CD14-positive monocyte (primary cell): ENCODE measurements at regions not wholly inside any gene's neighbourhood (a gene's known extent, or its start where the extent isn't known, plus 50 kb on each side); places are given as distances from the start of the nearest gene placed in this dataset.

Experiments used
- DNase-seq, 3 donors: peaks; one replicate each; pipeline ENCODE4 v3.0.0-alpha.2; 2011 to 2022
- H2AFZ ChIP-seq: 2 replicates; pipeline ENCODE4 v1.6.0; 2012; ENCODE audit warnings: mild to moderate bottlenecking, low read depth, low read length, inconsistent platforms; ENCODE audit not compliant: insufficient read depth, poor library complexity, severe bottlenecking
- H3K27ac ChIP-seq, 2 donors: 1 replicate in 1 of 2; 2 replicates in 1 of 2; pipeline ENCODE4 v1.5.1; 2012 to 2013; ENCODE audit warnings: low read length in 2 of 2, control low read depth in 1 of 2, inconsistent platforms in 1 of 2, low read depth in 1 of 2, mild to moderate bottlenecking in 1 of 2
- H3K27me3 ChIP-seq, 2 donors: one replicate each; pipeline versions ENCODE4 v1.6.0 to v1.6.1; 2011 to 2013; ENCODE audit warnings: low read length in 2 of 2; ENCODE audit not compliant: control insufficient read depth in 2 of 2, insufficient read depth in 2 of 2
- H3K36me3 ChIP-seq, 2 donors: replicated peaks in 1 of 2; 1 replicate in 1 of 2; 2 replicates in 1 of 2; pipeline versions ENCODE4 v1.5.1 to v1.6.1; 2012 to 2013; ENCODE audit warnings: low read length in 2 of 2, control low read depth in 1 of 2, inconsistent platforms in 1 of 2, mild to moderate bottlenecking in 1 of 2; ENCODE audit not compliant: insufficient read depth in 2 of 2, control insufficient read depth in 1 of 2
- H3K4me1 ChIP-seq, 2 donors: 1 replicate in 1 of 2; 2 replicates in 1 of 2; pipeline versions ENCODE4 v1.5.1 to v1.6.1; 2012 to 2013; ENCODE audit warnings: low read length in 2 of 2, control low read depth in 1 of 2, inconsistent platforms in 1 of 2, mild to moderate bottlenecking in 1 of 2, moderate library complexity in 1 of 2; ENCODE audit not compliant: insufficient read depth in 2 of 2, control insufficient read depth in 1 of 2
- H3K4me2 ChIP-seq: replicated peaks from 2 replicates; pipeline ENCODE3; 2012; ENCODE audit warnings: low read length, moderate library complexity, mild to moderate bottlenecking; ENCODE audit not compliant: poor library complexity, severe bottlenecking; ENCODE audit errors: extremely low read depth
- H3K4me3 ChIP-seq, 3 experiments: fragments of 200-600 bp in 1 of 3; sonication (generic) in 1 of 3; replicated peaks in 1 of 3; 1 replicate in 2 of 3; 2 replicates in 1 of 3; pipeline ENCODE4 v1.5.1; 2011 to 2013; ENCODE audit warnings: low read length in 3 of 3, mild to moderate bottlenecking in 3 of 3, control low read depth in 2 of 3, low read depth in 2 of 3, inconsistent platforms in 1 of 3, moderate library complexity in 1 of 3
- H3K79me2 ChIP-seq: 2 replicates; pipeline ENCODE4 v1.6.0; 2012; ENCODE audit warnings: mild to moderate bottlenecking, control low read depth, inconsistent platforms, low read length, moderate library complexity; ENCODE audit not compliant: insufficient read depth
- H3K9ac ChIP-seq: 2 replicates; pipeline ENCODE4 v1.6.0; 2017; ENCODE audit warnings: low read length, mild to moderate bottlenecking; ENCODE audit not compliant: insufficient read depth, poor library complexity, severe bottlenecking
- H3K9me3 ChIP-seq, 2 donors: replicated peaks in 1 of 2; 1 replicate in 1 of 2; 2 replicates in 1 of 2; pipeline versions ENCODE4 v1.5.1 to v1.6.1; 2012 to 2013; ENCODE audit warnings: low read length in 2 of 2, control low read depth in 1 of 2; ENCODE audit not compliant: control insufficient read depth in 1 of 2, insufficient read depth in 1 of 2
- H4K20me1 ChIP-seq: 2 replicates; pipeline ENCODE4 v1.6.0; 2012; ENCODE audit warnings: mild to moderate bottlenecking, low read length, control low read depth, moderate library complexity; ENCODE audit not compliant: insufficient read depth
- H3K27ac Mint-ChIP-seq, 7 donors: one replicate each; pipeline ENCODE4 v1.8.0; 2020; ENCODE audit warnings: mild to moderate bottlenecking in 7 of 7, mixed read lengths in 7 of 7, moderate library complexity in 6 of 7, inconsistent platforms in 2 of 7
- H3K27me3 Mint-ChIP-seq, 3 donors: one replicate each; pipeline ENCODE4 v1.8.0; 2021 to 2022; ENCODE audit warnings: low read depth in 3 of 3, mild to moderate bottlenecking in 3 of 3, mixed read lengths in 3 of 3, moderate library complexity in 3 of 3, inconsistent platforms in 1 of 3
- H3K36me3 Mint-ChIP-seq, 2 donors: one replicate each; pipeline ENCODE4 v1.8.0; 2020; ENCODE audit warnings: mixed read lengths in 2 of 2, inconsistent platforms in 1 of 2, mild to moderate bottlenecking in 1 of 2
- H3K4me1 Mint-ChIP-seq: one replicate; pipeline ENCODE4 v1.8.0; 2020; ENCODE audit warnings: mild to moderate bottlenecking, mixed read lengths
- H3K4me3 Mint-ChIP-seq, 2 donors: one replicate each; pipeline ENCODE4 v1.8.0; 2020; ENCODE audit warnings: mild to moderate bottlenecking in 2 of 2, mixed read lengths in 2 of 2, moderate library complexity in 1 of 2
- H3K9me3 Mint-ChIP-seq, 7 donors: one replicate each; pipeline ENCODE4 v1.8.0; 2020 to 2022; ENCODE audit warnings: mixed read lengths in 7 of 7, mild to moderate bottlenecking in 6 of 7, moderate library complexity in 6 of 7, inconsistent platforms in 2 of 7
- CTCF ChIP-seq: fragments of 200-600 bp; IDR thresholded peaks from one replicate; pipeline ENCODE4 v1.8.0; 2022; ENCODE audit warnings: antibody characterized with exemption, mild to moderate bottlenecking
- WGBS: methylation state at CpG from one replicate; pipeline ENCODE4 v1.1.5; 2013; ENCODE audit warnings: missing lambda C conversion rate; ENCODE audit not compliant: insufficient coverage; 5-methylcytosine and 5-hydroxymethylcytosine counted together
- intact Hi-C, 2 donors: fragments of 100-400 bp; cut with micrococcal nuclease; formaldehyde crosslinking; loops; one replicate each; pipeline versions ENCODE4 v1.15.0 to v1.15.1; 2023

GRCh38 chr4:128358231-128358912, 70.8 kb upstream of the PGRMC2 start:
- Histone ChIP-seq H2AFZ (no peak overlapping the region), H3K4me1 (no peaks in the 10 kb centered on the region), H3K9me3 (peaks cover 0 to 6% of the 10 kb centered on the region in 2 donors), H3K27ac (no peak overlapping the region), H3K4me2 (no peak overlapping the region), H3K79me2 (no peaks in the 10 kb centered on the region), H4K20me1 (no peaks in the 10 kb centered on the region), H3K4me3 (no peak overlapping the region), H3K36me3 (no peaks in the 10 kb centered on the region), H3K9ac (no peak overlapping the region), H3K27me3 (no peaks in the 10 kb centered on the region)
- no peaks in the 10 kb centered on the region for H3K36me3 Mint-ChIP-seq
- intact Hi-C loops: no loop called here
- no peaks in the 10 kb centered on the region for H3K27me3 Mint-ChIP-seq
- H3K9me3 Mint-ChIP-seq: peaks cover 0 to 7% (median 2%) of the 10 kb centered on the region in 7 donors
- no peak overlapping the region for H3K4me3 Mint-ChIP-seq
- TF ChIP-seq CTCF: no peak
- no peak for DNase-seq
- WGBS: 98% methylated on average over 6 of the region's 7 CpGs
- no peak overlapping the region for H3K27ac Mint-ChIP-seq
- no peaks in the 10 kb centered on the region for H3K4me1 Mint-ChIP-seq

GRCh38 chr4:128357286-128357685, 69.7 kb upstream of the PGRMC2 start:
- Histone ChIP-seq H3K79me2 (no peaks in the 10 kb centered on the region), H2AFZ (no peak overlapping the region), H3K9me3 (peaks cover 0 to 6% of the 10 kb centered on the region in 2 donors), H3K9ac (no peak overlapping the region), H3K4me2 (no peak overlapping the region), H3K36me3 (no peaks in the 10 kb centered on the region), H4K20me1 (no peaks in the 10 kb centered on the region), H3K27me3 (no peaks in the 10 kb centered on the region), H3K4me1 (no peaks in the 10 kb centered on the region), H3K4me3 (no peak overlapping the region), H3K27ac (no peak overlapping the region)
- H3K36me3 Mint-ChIP-seq: no peaks in the 10 kb centered on the region
- 100% methylated on average over 2 of the region's 2 CpGs for WGBS
- DNase-seq: no peak
- no peak overlapping the region for H3K27ac Mint-ChIP-seq
- intact Hi-C loops: no loop called here
- no peaks in the 10 kb centered on the region for H3K4me1 Mint-ChIP-seq
- no peak for TF ChIP-seq CTCF
- H3K27me3 Mint-ChIP-seq: no peaks in the 10 kb centered on the region
- H3K4me3 Mint-ChIP-seq: no peak overlapping the region
- peaks cover 0 to 7% (median 2%) of the 10 kb centered on the region in 7 donors for H3K9me3 Mint-ChIP-seq
